Activated gamma-delta T cell (primary cell): ENCODE measurements at regions not wholly inside any gene's neighbourhood (a gene's known extent, or its start where the extent isn't known, plus 50 kb on each side); places are given as distances from the start of the nearest gene placed in this dataset.
"Not testable (repeated sequence)": the region's sequence is repeated elsewhere in the genome, so short reads cannot be mapped to it uniquely, and the experiment has no call there.

ENCODE experiments used
- DNase-seq: peaks from one replicate; lab custom pipeline; 2025; lab: John Stamatoyannopoulos, UW

GRCh38 chr21:31455506-31455905 lies 111.4 kb upstream of the TIAM1 start:
- no peak for DNase-seq

GRCh38 chr21:31450980-31451379 lies 106.9 kb upstream of the TIAM1 start:
- DNase-seq: no peak

GRCh38 chr21:31449921-31450535 lies 106.0 kb upstream of the TIAM1 start:
- no peak for DNase-seq

GRCh38 chr21:31448496-31448895 lies 104.4 kb upstream of the TIAM1 start:
- no peak for DNase-seq

- no peak for DNase-seq
Observed at GRCh38 chr21:31447505-31447904, 103.4 kb upstream of the TIAM1 start.

GRCh38 chr21:31446226-31446855 lies 102.3 kb upstream of the TIAM1 start:
- DNase-seq: no peak

GRCh38 chr21:31445137-31445536 lies 101.1 kb upstream of the TIAM1 start:
- no peak for DNase-seq

- no peak for DNase-seq
Observed at GRCh38 chr21:31443736-31444521, 99.9 kb upstream of the TIAM1 start.

GRCh38 chr21:31442339-31442738 lies 98.3 kb upstream of the TIAM1 start:
- no peak for DNase-seq

- DNase-seq: no peak
Observed at GRCh38 chr21:31429506-31429905, 85.4 kb upstream of the TIAM1 start.

GRCh38 chr21:31426235-31426797 lies 82.3 kb upstream of the TIAM1 start:
- no peak for DNase-seq

GRCh38 chr21:31425138-31425537 lies 81.1 kb upstream of the TIAM1 start:
- DNase-seq: no peak

- DNase-seq: no peak
Observed at GRCh38 chr21:31424058-31424457, 80.0 kb upstream of the TIAM1 start.

GRCh38 chr21:31420988-31421387 lies 76.9 kb upstream of the TIAM1 start:
- DNase-seq: no peak

GRCh38 chr21:31420354-31420753 lies 76.3 kb upstream of the TIAM1 start:
- DNase-seq: no peak

- no peak for DNase-seq
Observed at GRCh38 chr21:31418377-31419001, 74.4 kb upstream of the TIAM1 start.

GRCh38 chr21:31417214-31417613 lies 73.2 kb upstream of the TIAM1 start:
- DNase-seq: not testable (repeated sequence)

- no peak for DNase-seq
Observed at GRCh38 chr21:31416465-31416864, 72.4 kb upstream of the TIAM1 start.

- DNase-seq: no peak
Observed at GRCh38 chr21:31414263-31415000, 70.4 kb upstream of the TIAM1 start.

- no peak for DNase-seq
Observed at GRCh38 chr21:31413698-31414097, 69.6 kb upstream of the TIAM1 start.

- no peak for DNase-seq
Observed at GRCh38 chr21:31410499-31411131, 66.6 kb upstream of the TIAM1 start.
